GM12892 (cell line): ENCODE measurements at regions not wholly inside any gene's neighbourhood (a gene's known extent, or its start where the extent isn't known, plus 50 kb on each side); places are given as distances from the start of the nearest gene placed in this dataset.

Source experiments
- POLR2A ChIP-seq: IDR thresholded peaks from 2 replicates; pipeline ENCODE4 v1.6.1; 2011; ENCODE audit warnings: low read depth, low read length, control low read depth
- POLR2AphosphoS5 ChIP-seq: IDR thresholded peaks from 2 replicates; pipeline ENCODE4 v1.6.1; 2011; ENCODE audit warnings: low read depth, low read length, control low read depth
- TAF1 ChIP-seq: IDR thresholded peaks from 2 replicates; pipeline ENCODE4 v1.6.1; 2011; ENCODE audit warnings: low read depth, mild to moderate bottlenecking, control low read depth, low read length, borderline replicate concordance

- no peak for TF ChIP-seq POLR2A
- no peak for TF ChIP-seq TAF1
- no peak for TF ChIP-seq POLR2AphosphoS5
Measured at GRCh38 chr11:22037505-22037904, 155.4 kb upstream of the ANO5 start.
